ENCODE measurements at regions not wholly inside any gene's neighbourhood (a gene's known extent, or its start where the extent isn't known, plus 50 kb on each side); places are given as distances from the start of the nearest gene placed in this dataset.

GRCh38 chr2:77910136-77910535 lies 388.0 kb upstream of the LRRTM4 start:
- H3K36me3 ChIP-seq (ENCODE audit: control insufficient read depth, insufficient read depth, low read length) = no peaks in the 10 kb centered on the region
- 100% methylated on average over 2 of the region's 3 CpGs for WGBS (ENCODE audit: insufficient coverage)
- peaks cover 6 to 24% of the 10 kb centered on the region in 2 donors for H3K9me3 Mint-ChIP-seq
- H3K27me3 ChIP-seq (ENCODE audit: control insufficient read depth, insufficient read depth, low read length) = no peaks in the 10 kb centered on the region
- no peak for DNase-seq
- H3K4me1 Mint-ChIP-seq = no peaks in the 10 kb centered on the region
- no peak overlapping the region for H3K4me3 ChIP-seq (ENCODE audit: low read length)
- H3K9me3 ChIP-seq (ENCODE audit: control insufficient read depth, insufficient read depth, low read length) = peaks cover 17% of the 10 kb centered on the region
- intact Hi-C loops (cut with micrococcal nuclease) = no loop called here
- H3K36me3 Mint-ChIP-seq = peaks cover 8% of the 10 kb centered on the region
- no peak overlapping the region for H3K4me3 Mint-ChIP-seq
- H3K4me1 ChIP-seq (ENCODE audit: control insufficient read depth, insufficient read depth, low read length) = no peaks in the 10 kb centered on the region
- no peak overlapping the region for H3K27ac ChIP-seq (ENCODE audit: low read length)
- no peak for ATAC-seq
- no peak overlapping the region for H3K27ac Mint-ChIP-seq
- no peaks in the 10 kb centered on the region for H3K27me3 Mint-ChIP-seq (ENCODE audit: low read depth in 2 of 2)
- no peak for TF ChIP-seq CTCF (IDR thresholded peaks at IDR 0.05)

GRCh38 chr2:77920838-77921366 lies 398.7 kb upstream of the LRRTM4 start:
- H3K36me3 ChIP-seq (ENCODE audit: control insufficient read depth, insufficient read depth, low read length) = no peaks in the 10 kb centered on the region
- intact Hi-C loops (cut with micrococcal nuclease) = no loop called here
- Mint-ChIP-seq H3K27me3 (ENCODE audit: low read depth in 2 of 2) (no peaks in the 10 kb centered on the region), H3K9me3 (peaks cover 11 to 21% of the 10 kb centered on the region in 2 donors), H3K27ac (no peak overlapping the region), H3K4me3 (no peak overlapping the region), H3K36me3 (peaks cover 7% of the 10 kb centered on the region), H3K4me1 (no peaks in the 10 kb centered on the region)
- WGBS (ENCODE audit: insufficient coverage) = 50% methylated on average over 1 of the region's 3 CpGs
- ATAC-seq = no peak
- peaks cover 7% of the 10 kb centered on the region for H3K9me3 ChIP-seq (ENCODE audit: control insufficient read depth, insufficient read depth, low read length)
- no peak overlapping the region for H3K4me3 ChIP-seq (ENCODE audit: low read length)
- TF ChIP-seq CTCF (IDR thresholded peaks at IDR 0.05) = no peak
- no peaks in the 10 kb centered on the region for H3K4me1 ChIP-seq (ENCODE audit: control insufficient read depth, insufficient read depth, low read length)
- no peaks in the 10 kb centered on the region for H3K27me3 ChIP-seq (ENCODE audit: control insufficient read depth, insufficient read depth, low read length)
- H3K27ac ChIP-seq (ENCODE audit: low read length) = no peak overlapping the region
- no peak for DNase-seq

GRCh38 chr2:77922567-77922966 lies 400.4 kb upstream of the LRRTM4 start:
- no peak for ATAC-seq
- no peak overlapping the region for H3K27ac ChIP-seq (ENCODE audit: low read length)
- H3K4me1 Mint-ChIP-seq = no peaks in the 10 kb centered on the region

More at GRCh38 chr2:77922567-77922966, 400.4 kb upstream of the LRRTM4 start:
- TF ChIP-seq CTCF (IDR thresholded peaks at IDR 0.05) = no peak
- H3K9me3 ChIP-seq (ENCODE audit: control insufficient read depth, insufficient read depth, low read length) = peaks cover 3% of the 10 kb centered on the region
- no peak overlapping the region for H3K4me3 ChIP-seq (ENCODE audit: low read length)
- Mint-ChIP-seq H3K9me3 (peaks cover 11 to 17% of the 10 kb centered on the region in 2 donors), H3K36me3 (peaks cover 9% of the 10 kb centered on the region), H3K27ac (no peak overlapping the region), H3K4me3 (no peak overlapping the region), H3K27me3 (ENCODE audit: low read depth in 2 of 2) (no peaks in the 10 kb centered on the region)
- 93% methylated on average over 1 of the region's 1 CpG for WGBS (ENCODE audit: insufficient coverage)
- no peak for DNase-seq
- no peaks in the 10 kb centered on the region for H3K4me1 ChIP-seq (ENCODE audit: control insufficient read depth, insufficient read depth, low read length)
- intact Hi-C loops (cut with micrococcal nuclease) = no loop called here
- no peaks in the 10 kb centered on the region for H3K36me3 ChIP-seq (ENCODE audit: control insufficient read depth, insufficient read depth, low read length)
- H3K27me3 ChIP-seq (ENCODE audit: control insufficient read depth, insufficient read depth, low read length) = no peaks in the 10 kb centered on the region

Measured in natural killer cell (primary cell).